ENCODE measurements at regions not wholly inside any gene's neighbourhood (a gene's known extent, or its start where the extent isn't known, plus 50 kb on each side); places are given as distances from the start of the nearest gene placed in this dataset.

DNA sequence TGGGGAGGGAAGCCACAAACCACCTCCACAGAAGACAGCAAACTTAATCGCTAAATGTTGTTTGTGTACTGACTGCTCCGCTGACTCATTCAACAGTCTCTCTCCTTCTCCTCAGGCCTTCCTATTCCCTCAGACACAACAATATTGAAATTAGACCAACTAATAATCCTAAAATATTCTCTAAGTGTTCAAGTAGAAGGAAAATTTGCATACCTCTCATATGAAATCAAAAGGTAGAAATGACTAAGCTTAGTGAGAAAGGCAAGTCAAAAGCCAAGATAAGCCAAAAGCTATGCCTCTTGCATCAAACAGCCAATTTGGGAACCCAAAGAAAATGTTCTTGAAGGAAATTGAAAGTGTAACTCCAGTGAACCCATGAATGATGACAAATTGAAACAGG lies 75.7 kb upstream of the ARHGAP24 start:
- no peak for DNase-seq (ENCODE audit: low read depth)
- no peak overlapping the region for H3K4me3 ChIP-seq (replicated peaks; ENCODE audit: low read depth, low read length)
- TF ChIP-seq, protein P1, sequence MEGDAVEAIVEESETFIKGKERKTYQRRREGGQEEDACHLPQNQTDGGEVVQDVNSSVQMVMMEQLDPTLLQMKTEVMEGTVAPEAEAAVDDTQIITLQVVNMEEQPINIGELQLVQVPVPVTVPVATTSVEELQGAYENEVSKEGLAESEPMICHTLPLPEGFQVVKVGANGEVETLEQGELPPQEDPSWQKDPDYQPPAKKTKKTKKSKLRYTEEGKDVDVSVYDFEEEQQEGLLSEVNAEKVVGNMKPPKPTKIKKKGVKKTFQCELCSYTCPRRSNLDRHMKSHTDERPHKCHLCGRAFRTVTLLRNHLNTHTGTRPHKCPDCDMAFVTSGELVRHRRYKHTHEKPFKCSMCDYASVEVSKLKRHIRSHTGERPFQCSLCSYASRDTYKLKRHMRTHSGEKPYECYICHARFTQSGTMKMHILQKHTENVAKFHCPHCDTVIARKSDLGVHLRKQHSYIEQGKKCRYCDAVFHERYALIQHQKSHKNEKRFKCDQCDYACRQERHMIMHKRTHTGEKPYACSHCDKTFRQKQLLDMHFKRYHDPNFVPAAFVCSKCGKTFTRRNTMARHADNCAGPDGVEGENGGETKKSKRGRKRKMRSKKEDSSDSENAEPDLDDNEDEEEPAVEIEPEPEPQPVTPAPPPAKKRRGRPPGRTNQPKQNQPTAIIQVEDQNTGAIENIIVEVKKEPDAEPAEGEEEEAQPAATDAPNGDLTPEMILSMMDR (IDR thresholded peaks at IDR 0.05; ENCODE audit: low read length, missing control alignments): no peak

DNA sequence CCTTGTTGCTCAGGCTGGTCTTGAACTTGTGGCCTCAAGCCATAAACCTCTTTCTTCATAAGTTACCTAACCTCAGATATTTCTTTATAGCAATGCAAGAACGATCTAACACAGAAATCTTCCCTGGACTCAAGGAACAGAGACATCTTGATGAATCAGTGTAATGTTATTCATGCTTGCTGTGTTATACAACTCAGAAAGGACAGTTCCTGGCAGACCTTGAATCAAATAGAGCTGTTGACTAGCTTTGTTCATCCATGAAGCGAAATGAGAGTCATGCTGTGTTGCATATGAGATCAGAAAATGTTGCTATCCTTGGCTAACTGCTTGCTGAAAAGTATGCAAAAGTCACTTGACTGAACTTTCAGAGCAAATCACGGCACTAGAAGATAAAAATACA lies 72.6 kb upstream of the ARHGAP24 start:
- no peak overlapping the region for H3K4me3 ChIP-seq (replicated peaks; ENCODE audit: low read depth, low read length)
- peak; percentile 94 for DNase-seq (ENCODE audit: low read depth)
- TF ChIP-seq, protein P1 (IDR thresholded peaks at IDR 0.05; ENCODE audit: low read length, missing control alignments): no peak

DNA sequence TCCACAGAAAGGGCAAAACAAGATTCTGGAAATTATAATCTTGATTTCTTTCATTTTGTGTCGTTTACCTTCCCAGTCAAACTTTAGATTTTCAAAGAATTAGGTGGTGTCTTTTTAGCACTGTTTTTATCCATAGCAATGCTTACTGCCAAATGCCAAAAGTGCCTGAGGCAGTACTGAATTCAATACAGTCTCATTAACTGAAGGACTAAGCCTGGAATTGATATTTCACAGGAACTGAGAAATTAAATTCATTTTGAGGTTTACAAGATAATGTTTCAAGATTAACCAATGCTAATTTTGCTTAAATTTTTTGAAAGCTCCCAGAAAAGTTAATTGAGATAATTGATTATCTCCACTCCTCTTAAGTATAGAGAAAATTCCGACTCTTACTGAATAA lies 68.8 kb upstream of the ARHGAP24 start:
- TF ChIP-seq, protein P1 (IDR thresholded peaks at IDR 0.05; ENCODE audit: low read length, missing control alignments): no peak
- DNase-seq (ENCODE audit: low read depth): no peak
- H3K4me3 ChIP-seq (replicated peaks; ENCODE audit: low read depth, low read length): no peak overlapping the region

DNA sequence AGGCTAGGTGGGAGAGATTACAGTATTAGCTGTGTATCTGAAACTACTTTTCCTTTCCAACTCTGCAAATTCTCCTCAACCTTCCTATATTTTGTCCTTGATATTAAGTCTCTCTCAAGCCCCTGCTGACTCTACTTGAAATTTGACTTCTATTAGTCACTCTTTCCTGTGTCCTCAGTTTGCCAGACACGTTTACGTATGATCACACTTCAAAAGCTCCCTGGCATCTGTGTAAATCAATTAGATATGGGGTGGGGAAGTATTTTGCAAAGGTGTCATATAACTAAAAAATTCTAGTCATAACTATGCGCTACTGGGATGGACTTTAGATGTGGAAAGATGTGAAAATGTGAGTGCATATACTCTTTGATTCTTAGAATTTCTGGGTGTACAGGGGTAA lies 67.4 kb upstream of the ARHGAP24 start:
- H3K4me3 ChIP-seq (replicated peaks; ENCODE audit: low read depth, low read length): no peak overlapping the region
- TF ChIP-seq, protein P1 (IDR thresholded peaks at IDR 0.05; ENCODE audit: low read length, missing control alignments): no peak
- DNase-seq (ENCODE audit: low read depth): no peak

DNA sequence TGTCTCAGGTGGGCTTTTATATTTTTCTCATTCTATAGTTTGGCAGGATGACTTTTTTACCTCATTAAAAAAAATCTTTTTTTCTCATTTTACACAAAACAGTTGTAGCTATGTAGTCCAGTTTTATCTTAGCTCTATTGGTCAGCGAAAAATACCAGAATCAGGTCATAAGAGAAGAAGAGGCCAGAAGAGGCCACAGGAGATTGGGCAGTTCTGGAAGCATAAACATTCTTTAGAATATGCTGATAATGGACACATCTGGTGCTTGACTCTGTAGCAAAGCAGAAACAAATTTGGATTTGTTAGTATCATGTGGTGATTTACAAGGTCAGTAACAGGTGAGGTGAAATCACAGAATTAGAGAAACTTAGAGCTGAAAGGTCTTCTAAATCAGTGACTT lies 66.6 kb upstream of the ARHGAP24 start:
- TF ChIP-seq, protein P1 (IDR thresholded peaks at IDR 0.05; ENCODE audit: low read length, missing control alignments): no peak
- H3K4me3 ChIP-seq (replicated peaks; ENCODE audit: low read depth, low read length): no peak overlapping the region
- DNase-seq (ENCODE audit: low read depth): no peak

DNA sequence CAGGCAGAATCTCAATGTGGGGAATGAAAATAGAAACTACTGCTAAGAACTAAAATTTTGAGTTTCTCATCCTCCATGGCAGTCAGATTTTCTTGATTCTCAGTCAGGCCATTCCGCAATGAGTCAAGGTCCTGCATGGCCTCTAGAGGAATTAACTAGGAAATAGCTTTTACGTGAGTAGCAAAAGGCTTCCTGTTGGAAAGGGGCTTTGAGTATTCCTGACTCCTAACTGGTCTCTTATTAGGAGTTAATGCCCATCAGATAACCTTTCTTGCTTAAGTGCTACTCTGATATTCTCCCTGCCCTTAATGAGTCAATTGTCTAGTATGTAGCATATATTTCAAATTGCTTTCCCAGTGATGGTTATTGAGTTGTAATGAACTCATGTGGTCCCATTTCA lies 65.7 kb upstream of the ARHGAP24 start:
- peak; percentile 82 for DNase-seq (ENCODE audit: low read depth)
- no peak overlapping the region for H3K4me3 ChIP-seq (replicated peaks; ENCODE audit: low read depth, low read length)
- TF ChIP-seq, protein P1 (IDR thresholded peaks at IDR 0.05; ENCODE audit: low read length, missing control alignments): no peak

DNA sequence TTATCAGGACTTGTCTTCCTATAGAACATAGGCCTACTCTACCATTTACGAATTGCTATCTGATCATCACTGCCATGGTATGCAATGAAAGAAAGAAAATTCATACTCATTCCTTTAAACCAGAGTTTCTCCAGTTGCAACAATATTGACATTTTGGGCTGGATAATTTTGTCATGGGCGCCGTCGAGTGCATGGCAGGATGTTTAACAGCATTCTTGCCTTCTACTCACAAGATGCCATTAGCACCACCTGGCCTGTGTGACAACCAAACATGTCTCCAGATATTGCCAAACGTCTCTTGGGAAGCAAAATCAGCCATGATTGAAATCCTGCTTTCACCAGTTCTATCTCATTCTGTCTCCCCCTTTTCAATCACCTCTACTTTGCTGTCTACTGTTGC lies 63.6 kb upstream of the ARHGAP24 start:
- TF ChIP-seq, protein P1 (IDR thresholded peaks at IDR 0.05; ENCODE audit: low read length, missing control alignments): no peak
- DNase-seq (ENCODE audit: low read depth): no peak
- H3K4me3 ChIP-seq (replicated peaks; ENCODE audit: low read depth, low read length): no peak overlapping the region

All from fibroblast of pulmonary artery (primary cell).